Bronchial epithelial cell (primary cell): ENCODE measurements at regions not wholly inside any gene's neighbourhood (a gene's known extent, or its start where the extent isn't known, plus 50 kb on each side); places are given as distances from the start of the nearest gene placed in this dataset.
"Not testable (repeated sequence)": the region's sequence is repeated elsewhere in the genome, so short reads cannot be mapped to it uniquely, and the experiment has no call there.

ENCODE experiments used
- DNase-seq: peaks from one replicate; pipeline ENCODE4 v3.0.0-alpha.2; 2010; ENCODE audit warnings: low read depth
- FAIRE-seq: peaks from 2 replicates; lab custom pipeline; 2011; peaks lifted over from hg19 to GRCh38; lab: Jason Lieb, UNC
- H3K27me3 ChIP-seq: 2 replicates; pipeline ENCODE4 v1.5.1; 2011; ENCODE audit warnings: low read length; ENCODE audit not compliant: control insufficient read depth, insufficient read depth
- H3K36me3 ChIP-seq: 2 replicates; pipeline ENCODE4 v1.5.1; 2011; ENCODE audit warnings: low read length; ENCODE audit not compliant: control insufficient read depth, insufficient read depth
- H3K4me3 ChIP-seq: 2 replicates; pipeline ENCODE4 v1.5.1; 2011; ENCODE audit warnings: mild to moderate bottlenecking, low read depth, low read length, control low read depth
- TF ChIP-seq, protein P1 (sequence below): IDR thresholded peaks from 2 replicates; pipeline ENCODE4 v1.5.1; 2011; ENCODE audit warnings: mild to moderate bottlenecking, moderate library complexity, low read length, control low read depth, inconsistent platforms; ENCODE audit not compliant: insufficient read depth, severe bottlenecking

DNA sequence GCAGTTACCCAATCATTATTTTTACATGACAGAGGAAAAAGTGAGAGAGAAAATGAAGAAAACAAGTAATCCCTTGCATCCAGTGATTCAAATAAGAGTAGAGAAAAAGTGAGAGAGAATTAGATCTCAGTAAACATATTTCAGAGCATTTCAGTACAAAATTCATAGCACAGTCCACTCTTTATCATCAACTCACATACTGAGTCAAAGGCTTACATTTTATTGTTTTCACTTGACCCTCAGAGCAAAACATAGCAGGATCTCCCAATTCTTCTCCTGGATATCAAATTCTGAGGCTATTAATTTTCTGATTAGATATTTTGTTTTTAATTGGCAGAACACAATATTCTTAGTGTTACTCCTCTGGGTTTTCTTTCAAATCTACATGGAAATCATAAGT, 1568.3 kb upstream of the PRR20A start:
- no peak overlapping the region for H3K4me3 ChIP-seq
- FAIRE-seq = no peak
- TF ChIP-seq, protein P1, sequence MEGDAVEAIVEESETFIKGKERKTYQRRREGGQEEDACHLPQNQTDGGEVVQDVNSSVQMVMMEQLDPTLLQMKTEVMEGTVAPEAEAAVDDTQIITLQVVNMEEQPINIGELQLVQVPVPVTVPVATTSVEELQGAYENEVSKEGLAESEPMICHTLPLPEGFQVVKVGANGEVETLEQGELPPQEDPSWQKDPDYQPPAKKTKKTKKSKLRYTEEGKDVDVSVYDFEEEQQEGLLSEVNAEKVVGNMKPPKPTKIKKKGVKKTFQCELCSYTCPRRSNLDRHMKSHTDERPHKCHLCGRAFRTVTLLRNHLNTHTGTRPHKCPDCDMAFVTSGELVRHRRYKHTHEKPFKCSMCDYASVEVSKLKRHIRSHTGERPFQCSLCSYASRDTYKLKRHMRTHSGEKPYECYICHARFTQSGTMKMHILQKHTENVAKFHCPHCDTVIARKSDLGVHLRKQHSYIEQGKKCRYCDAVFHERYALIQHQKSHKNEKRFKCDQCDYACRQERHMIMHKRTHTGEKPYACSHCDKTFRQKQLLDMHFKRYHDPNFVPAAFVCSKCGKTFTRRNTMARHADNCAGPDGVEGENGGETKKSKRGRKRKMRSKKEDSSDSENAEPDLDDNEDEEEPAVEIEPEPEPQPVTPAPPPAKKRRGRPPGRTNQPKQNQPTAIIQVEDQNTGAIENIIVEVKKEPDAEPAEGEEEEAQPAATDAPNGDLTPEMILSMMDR = no peak

DNA sequence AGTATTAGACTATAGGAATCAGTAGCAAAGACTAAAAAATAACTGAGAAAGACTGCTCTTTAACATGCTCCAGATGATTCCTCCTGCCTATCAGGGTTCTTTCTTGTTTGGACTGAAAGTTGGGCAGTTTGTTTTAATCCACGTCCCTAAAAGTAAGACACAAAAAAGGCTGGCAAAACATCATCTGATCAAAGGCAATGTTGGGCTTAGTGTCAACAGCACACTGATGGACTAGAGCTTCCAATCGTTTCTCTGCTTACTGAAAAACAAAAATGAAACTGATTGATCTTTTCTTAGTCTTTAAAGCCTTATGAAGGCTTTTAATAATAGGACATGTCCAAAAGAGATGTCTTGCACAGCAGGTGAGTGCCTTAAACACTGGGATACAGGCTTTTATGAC, 1567.9 kb upstream of the PRR20A start:
- no peak for DNase-seq
- H3K36me3 ChIP-seq = no peaks in the 10 kb centered on the region
- no peak overlapping the region for H3K4me3 ChIP-seq
- FAIRE-seq = no peak
- H3K27me3 ChIP-seq = no peaks in the 10 kb centered on the region
- TF ChIP-seq, protein P1 = no peak

More for the DNA sequence above, 1568.3 kb upstream of the PRR20A start:
- H3K36me3 ChIP-seq = no peaks in the 10 kb centered on the region
- no peaks in the 10 kb centered on the region for H3K27me3 ChIP-seq
- no peak for DNase-seq

DNA sequence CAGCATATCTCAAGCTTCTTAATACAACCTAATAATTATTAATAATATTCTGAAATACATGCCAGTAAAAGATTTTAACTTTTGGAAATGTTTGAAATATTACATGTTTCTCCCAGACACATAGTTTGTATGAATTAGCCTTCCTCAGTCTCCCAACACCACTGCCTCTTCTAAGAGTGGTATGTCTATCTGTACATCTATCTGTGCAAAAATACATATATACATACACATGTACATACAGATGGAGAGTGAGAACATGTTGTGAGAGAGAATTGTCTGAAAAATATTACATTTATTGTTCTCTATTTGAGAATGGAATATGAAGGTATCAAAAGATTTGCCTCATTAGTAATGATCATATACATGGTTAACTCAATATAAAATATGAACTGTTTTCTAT, 1567.2 kb upstream of the PRR20A start:
- DNase-seq (no peak), FAIRE-seq (no peak)
- Histone ChIP-seq H3K27me3 (no peaks in the 10 kb centered on the region), H3K4me3 (no peak overlapping the region), H3K36me3 (no peaks in the 10 kb centered on the region)
- TF ChIP-seq, protein P1 = no peak

DNA sequence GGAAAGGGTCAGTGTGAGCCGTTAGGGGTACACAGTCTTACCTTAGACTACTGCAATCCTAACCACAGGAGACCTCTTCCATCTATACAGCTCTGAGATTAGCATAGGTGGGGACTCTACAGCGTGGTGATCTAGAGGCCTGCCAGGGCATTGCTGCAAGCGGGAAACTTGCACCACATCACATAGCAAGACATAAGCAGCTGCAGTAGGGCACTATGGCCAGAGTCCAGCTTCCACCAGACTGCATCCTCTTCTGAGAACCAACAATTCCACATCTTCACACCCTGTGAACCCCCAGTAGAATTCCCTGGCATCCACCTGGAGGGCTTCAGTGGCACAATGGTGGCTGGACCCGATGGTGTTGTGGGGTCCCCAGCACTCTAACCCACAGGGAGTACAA, 1564.3 kb upstream of the PRR20A start:
- no peak overlapping the region for H3K4me3 ChIP-seq
- H3K27me3 ChIP-seq = no peaks in the 10 kb centered on the region
- FAIRE-seq (no peak), DNase-seq (no peak)
- H3K36me3 ChIP-seq = no peaks in the 10 kb centered on the region
- TF ChIP-seq, protein P1 = no peak

DNA sequence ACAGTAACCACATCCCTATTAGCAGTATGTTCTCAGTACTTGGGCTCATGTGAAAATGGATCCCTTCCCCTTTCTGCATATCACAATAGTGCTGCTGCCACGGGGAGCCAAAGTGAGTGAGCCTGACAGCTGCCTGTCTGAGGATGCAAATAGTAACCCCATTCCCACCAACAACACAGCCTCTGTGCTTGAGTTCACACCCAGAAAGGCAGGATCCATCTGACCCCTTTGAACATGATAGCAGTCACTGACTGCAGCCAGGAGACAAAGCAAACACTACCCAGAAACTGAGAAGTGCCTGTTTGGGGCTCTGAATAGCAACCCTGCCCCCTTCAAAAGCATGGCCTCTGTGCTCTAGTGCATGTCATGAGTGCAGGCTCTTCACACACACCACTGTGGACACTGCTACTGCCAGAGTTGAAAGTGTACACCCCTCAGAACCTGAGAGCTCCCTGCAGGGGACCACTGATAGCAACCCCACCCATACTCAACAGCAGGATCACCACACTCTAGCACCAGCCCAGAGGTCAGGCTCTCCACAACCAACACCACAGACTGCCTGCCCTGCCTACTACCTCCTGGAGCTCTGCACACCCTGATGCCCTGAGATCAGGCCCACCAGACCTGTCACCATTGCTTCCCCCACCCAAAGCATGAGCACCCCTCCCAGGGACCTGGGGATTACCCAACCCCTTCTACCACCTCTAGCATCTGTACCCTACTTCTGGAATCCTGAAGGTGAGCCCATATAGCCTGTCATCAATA, 1563.5 kb upstream of the PRR20A start:
- FAIRE-seq = no peak
- Histone ChIP-seq H3K4me3 (no peak overlapping the region), H3K27me3 (no peaks in the 10 kb centered on the region), H3K36me3 (no peaks in the 10 kb centered on the region)
- TF ChIP-seq, protein P1 = no peak
- DNase-seq = no peak

DNA sequence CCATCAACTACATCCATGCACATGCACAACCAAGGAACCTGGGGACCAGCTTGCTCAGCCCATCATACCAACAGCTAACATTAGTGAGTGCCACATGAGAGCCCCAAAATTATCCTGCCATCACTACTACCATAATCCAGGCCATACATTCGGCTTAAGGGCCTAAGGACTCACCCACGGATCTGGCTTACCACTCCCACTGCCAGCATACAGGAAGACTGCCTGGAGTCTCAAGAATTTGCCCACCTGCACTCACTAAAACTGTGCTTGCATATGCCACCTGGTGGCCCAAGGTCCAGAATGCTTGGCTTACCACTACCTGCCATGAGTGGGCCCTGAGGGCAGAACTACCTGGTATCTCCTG, 1562.9 kb upstream of the PRR20A start:
- H3K36me3 ChIP-seq = no peaks in the 10 kb centered on the region
- DNase-seq = no peak
- FAIRE-seq = no peak

DNA sequence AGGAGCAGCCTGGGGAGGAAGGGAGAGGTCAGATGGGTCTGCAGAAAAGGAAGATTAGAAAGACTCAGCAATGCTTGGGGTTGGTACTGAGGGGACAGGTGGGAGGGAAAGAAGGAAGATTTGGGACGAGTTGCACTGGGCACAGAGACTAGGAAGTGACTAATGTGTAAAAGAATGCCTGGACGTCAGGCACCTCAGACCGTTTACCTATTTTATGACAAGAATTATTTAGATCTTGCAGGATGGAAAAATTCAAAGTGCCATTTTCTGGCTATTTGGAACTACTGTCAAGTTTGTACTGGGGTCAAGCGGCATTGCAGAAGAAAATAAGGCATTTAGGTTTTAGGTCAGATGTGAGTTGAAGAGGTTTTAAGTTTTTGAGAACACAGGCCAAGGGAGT, 1558.4 kb upstream of the PRR20A start:
- H3K4me3 ChIP-seq, DNase-seq, H3K36me3 ChIP-seq, H3K27me3 ChIP-seq, FAIRE-seq: not testable (repeated sequence)

More for the DNA sequence above, 1562.9 kb upstream of the PRR20A start:
- Histone ChIP-seq H3K27me3 (no peaks in the 10 kb centered on the region), H3K4me3 (no peak overlapping the region)
- TF ChIP-seq, protein P1 = no peak
